Stomach (tissue), 8 donors: ENCODE measurements at regions not wholly inside any gene's neighbourhood (a gene's known extent, or its start where the extent isn't known, plus 50 kb on each side); places are given as distances from the start of the nearest gene placed in this dataset.

Source experiments
- DNase-seq, 2 donors: peaks; one replicate each; pipeline versions ENCODE4 v3.0.0 to v3.0.0-alpha.2; 2013 to 2019
- H3K27ac ChIP-seq, 5 donors: fragments of 200-600 bp in 4 of 5; sonication (generic) in 4 of 5; one replicate each; pipeline ENCODE4 v1.5.1; 2013 to 2019; ENCODE audit warnings: mild to moderate bottlenecking in 1 of 5, moderate library complexity in 1 of 5
- H3K27me3 ChIP-seq, 3 donors: fragments of 200-600 bp; sonication (generic); one replicate each; pipeline ENCODE4 v1.5.1; 2017 to 2019; ENCODE audit warnings: mixed run types in 1 of 3
- H3K36me3 ChIP-seq, 4 donors: fragments of 200-600 bp; sonication (generic); 1 replicate in 3 of 4; 2 replicates in 1 of 4; pipeline ENCODE4 v1.5.1; 2016 to 2019
- H3K4me1 ChIP-seq, 4 donors: fragments of 200-600 bp; sonication (generic); one replicate each; pipeline ENCODE4 v1.5.1; 2016 to 2019
- H3K4me3 ChIP-seq, 4 donors: fragments of 200-600 bp; sonication (generic) in 3 of 4; one replicate each; pipeline ENCODE4 v1.5.1; 2016 to 2019; ENCODE audit warnings: mild to moderate bottlenecking in 1 of 4
- H3K9me3 ChIP-seq, 4 donors: fragments of 200-600 bp; sonication (generic); one replicate each; pipeline ENCODE4 v1.5.1; 2016 to 2019
- CTCF ChIP-seq, 7 experiments: fragments of 450-650 bp in 4 of 7; fragments of 200-600 bp in 3 of 7; sonication (generic) in 3 of 7; IDR thresholded peaks; one replicate each; pipeline ENCODE4 v1.5.1; 2016 to 2019; ENCODE audit warnings: antibody characterized with exemption in 7 of 7, control low read depth in 2 of 7, mild to moderate bottlenecking in 1 of 7
- EP300 ChIP-seq: sonication (generic); formaldehyde crosslinking; IDR thresholded peaks from one replicate; pipeline ENCODE4 v1.6.1; 2017; ENCODE audit warnings: antibody characterized with exemption
- POLR2A ChIP-seq, 4 donors: fragments of 450-650 bp; IDR thresholded peaks; one replicate each; pipeline ENCODE4 v1.6.1; 2016; ENCODE audit warnings: antibody characterized with exemption in 4 of 4, control low read depth in 2 of 4, mild to moderate bottlenecking in 1 of 4, moderate library complexity in 1 of 4
- POLR2AphosphoS5 ChIP-seq, 3 donors: sonication (generic); formaldehyde crosslinking; IDR thresholded peaks; one replicate each; pipeline ENCODE4 v1.6.1; 2016; ENCODE audit warnings: antibody characterized with exemption in 3 of 3
- WGBS, 5 donors: extraction: QIAGEN DNeasy Blood & Tissue Kit in 3 of 5; methylation state at CpG; one replicate each; pipeline versions ENCODE4 v1.1.5 to v1.1.7; 2013 to 2018; 5-methylcytosine and 5-hydroxymethylcytosine counted together
- intact Hi-C: fragments of 100-400 bp; cut with DNase I; formaldehyde crosslinking; loops from one replicate; pipeline ENCODE4 v1.15.1; 2023; ENCODE audit warnings: low total_unique reads
- donor health status: healthy with polysubstance abuse.
- donor health status: Bipolar disorder and iron deficiency.
- donor health status: healthy.

- TF ChIP-seq EP300, result no peak
- no peak for TF ChIP-seq POLR2A (IDR thresholded peaks at IDR 0.05)
- TF ChIP-seq CTCF (IDR thresholded peaks at IDR 0.05), result no peak
- no peak for TF ChIP-seq POLR2AphosphoS5 (IDR thresholded peaks at IDR 0.05)
- intact Hi-C loops, result no loop called here
- Histone ChIP-seq H3K4me1 (no peaks in the 10 kb centered on the region), H3K36me3 (no peaks in the 10 kb centered on the region), H3K27me3 (no peaks in the 10 kb centered on the region), H3K27ac (no peak overlapping the region), H3K9me3 (no peaks in the 10 kb centered on the region), H3K4me3 (no peak overlapping the region)
- no peak for DNase-seq
- 82 to 93% (median 92%) methylated on average over 3 of the region's 3 CpGs for WGBS, 5 donors
Measured at GRCh38 chr12:42686514-42687172, 97.1 kb upstream of the PRICKLE1 start.

- intact Hi-C loops, result no loop called here
- Histone ChIP-seq H3K27ac (no peak overlapping the region), H3K36me3 (no peaks in the 10 kb centered on the region), H3K9me3 (no peaks in the 10 kb centered on the region), H3K4me3 (no peak overlapping the region), H3K27me3 (no peaks in the 10 kb centered on the region), H3K4me1 (no peaks in the 10 kb centered on the region)
- WGBS, 5 donors, result 83 to 87% (median 85%) methylated on average over 1 of the region's 1 CpG
- TF ChIP-seq POLR2A (IDR thresholded peaks at IDR 0.05) (no peak), POLR2AphosphoS5 (IDR thresholded peaks at IDR 0.05) (no peak), EP300 (no peak), CTCF (IDR thresholded peaks at IDR 0.05) (no peak)
- DNase-seq, result no peak
Measured at GRCh38 chr12:42684802-42685071, 95.2 kb upstream of the PRICKLE1 start.

GRCh38 chr12:42683933-42684801, 94.6 kb upstream of the PRICKLE1 start:
- DNase-seq, result no peak
- 47 to 62% (median 59%) methylated on average over 4 of the region's 4 CpGs for WGBS, 5 donors
- H3K4me3 ChIP-seq, result no peak overlapping the region
- H3K27me3 ChIP-seq, result no peaks in the 10 kb centered on the region
- intact Hi-C loops, result no loop called here
- H3K27ac ChIP-seq, result no peak overlapping the region
- no peaks in the 10 kb centered on the region for H3K9me3 ChIP-seq
- H3K36me3 ChIP-seq, result no peaks in the 10 kb centered on the region
- TF ChIP-seq EP300 (no peak), POLR2AphosphoS5 (IDR thresholded peaks at IDR 0.05) (no peak), POLR2A (IDR thresholded peaks at IDR 0.05) (no peak), CTCF (IDR thresholded peaks at IDR 0.05) (no peak)
- H3K4me1 ChIP-seq, result peaks cover 0 to 3% (median 0%) of the 10 kb centered on the region in 4 donors

GRCh38 chr12:42683266-42683665, 93.7 kb upstream of the PRICKLE1 start:
- H3K4me3 ChIP-seq, result no peak overlapping the region
- H3K9me3 ChIP-seq, result no peaks in the 10 kb centered on the region
- no peak for DNase-seq
- no peak overlapping the region for H3K27ac ChIP-seq
- no peaks in the 10 kb centered on the region for H3K27me3 ChIP-seq
- intact Hi-C loops, result no loop called here
- H3K4me1 ChIP-seq, result peaks cover 0 to 3% (median 0%) of the 10 kb centered on the region in 4 donors
- TF ChIP-seq EP300, result no peak
- TF ChIP-seq POLR2A (IDR thresholded peaks at IDR 0.05), result no peak
- no peak for TF ChIP-seq CTCF (IDR thresholded peaks at IDR 0.05)
- TF ChIP-seq POLR2AphosphoS5 (IDR thresholded peaks at IDR 0.05), result no peak
- 64 to 94% (median 77%) methylated on average over 1 of the region's 1 CpG for WGBS, 5 donors
- H3K36me3 ChIP-seq, result no peaks in the 10 kb centered on the region
